ENCODE measurements at regions not wholly inside any gene's neighbourhood (a gene's known extent, or its start where the extent isn't known, plus 50 kb on each side); places are given as distances from the start of the nearest gene placed in this dataset.

DNA sequence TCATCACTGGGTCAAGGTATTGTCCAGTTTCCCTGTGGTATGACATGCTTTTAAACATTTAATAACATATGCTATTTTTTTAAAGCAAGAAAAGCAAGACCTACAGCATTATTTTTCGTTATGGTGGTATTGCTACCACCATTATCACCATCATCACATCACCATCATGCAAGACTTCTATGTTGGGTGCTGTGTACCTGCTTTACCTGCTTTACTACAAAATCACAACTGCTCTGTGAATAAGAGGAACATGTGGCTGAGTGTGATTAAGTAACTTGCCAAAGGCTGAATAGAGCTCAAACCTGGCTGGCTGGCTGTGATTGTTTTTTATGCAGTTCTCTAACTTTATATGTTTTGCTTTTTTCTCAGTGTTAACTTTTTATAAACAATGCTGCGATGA is 140.8 kb upstream of the CLINT1 start:
- TF ChIP-seq, protein P1, sequence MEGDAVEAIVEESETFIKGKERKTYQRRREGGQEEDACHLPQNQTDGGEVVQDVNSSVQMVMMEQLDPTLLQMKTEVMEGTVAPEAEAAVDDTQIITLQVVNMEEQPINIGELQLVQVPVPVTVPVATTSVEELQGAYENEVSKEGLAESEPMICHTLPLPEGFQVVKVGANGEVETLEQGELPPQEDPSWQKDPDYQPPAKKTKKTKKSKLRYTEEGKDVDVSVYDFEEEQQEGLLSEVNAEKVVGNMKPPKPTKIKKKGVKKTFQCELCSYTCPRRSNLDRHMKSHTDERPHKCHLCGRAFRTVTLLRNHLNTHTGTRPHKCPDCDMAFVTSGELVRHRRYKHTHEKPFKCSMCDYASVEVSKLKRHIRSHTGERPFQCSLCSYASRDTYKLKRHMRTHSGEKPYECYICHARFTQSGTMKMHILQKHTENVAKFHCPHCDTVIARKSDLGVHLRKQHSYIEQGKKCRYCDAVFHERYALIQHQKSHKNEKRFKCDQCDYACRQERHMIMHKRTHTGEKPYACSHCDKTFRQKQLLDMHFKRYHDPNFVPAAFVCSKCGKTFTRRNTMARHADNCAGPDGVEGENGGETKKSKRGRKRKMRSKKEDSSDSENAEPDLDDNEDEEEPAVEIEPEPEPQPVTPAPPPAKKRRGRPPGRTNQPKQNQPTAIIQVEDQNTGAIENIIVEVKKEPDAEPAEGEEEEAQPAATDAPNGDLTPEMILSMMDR (IDR thresholded peaks at IDR 0.05; ENCODE audit: low read length) = no peak
- no peak for TF ChIP-seq EZH2 (IDR thresholded peaks at IDR 0.05; ENCODE audit: borderline replicate concordance, low read length)
